ENCODE measurements at regions not wholly inside any gene's neighbourhood (a gene's known extent, or its start where the extent isn't known, plus 50 kb on each side); places are given as distances from the start of the nearest gene placed in this dataset.

DNA sequence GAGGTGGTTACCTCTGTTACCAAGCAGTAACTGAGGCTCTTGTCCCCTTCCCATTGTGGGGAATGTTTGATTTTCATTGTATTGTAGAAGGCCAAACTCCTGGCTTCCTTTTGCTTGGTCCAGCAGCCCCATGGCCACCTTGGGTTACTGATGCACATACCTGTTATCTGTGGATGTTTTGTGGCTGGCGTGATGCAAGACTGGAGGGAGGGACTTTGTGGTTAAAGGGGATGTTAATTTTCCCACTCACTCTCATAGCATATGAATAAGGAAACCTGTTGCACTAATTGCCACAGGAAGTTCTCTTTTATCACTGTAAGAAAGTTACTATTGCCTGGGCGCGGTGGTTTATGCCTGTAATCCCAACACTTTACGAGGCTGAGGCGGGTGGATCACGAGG is 168.6 kb upstream of the HS3ST4 start:
- no peak overlapping the region for H2AFZ ChIP-seq (ENCODE audit: low read length)
- H3K9ac ChIP-seq (ENCODE audit: insufficient read depth, low read length): no peak overlapping the region
- no peaks in the 10 kb centered on the region for H4K20me1 ChIP-seq (ENCODE audit: control insufficient read depth, extremely low read depth, insufficient read depth, low read length)
- no peaks in the 10 kb centered on the region for H3K9me3 ChIP-seq (ENCODE audit: control insufficient read depth, insufficient read depth, low read depth, low read length)
- H3K4me2 ChIP-seq (ENCODE audit: extremely low read depth, insufficient read depth, low read length): no peak overlapping the region
- no peaks in the 10 kb centered on the region for H3K27me3 ChIP-seq (ENCODE audit: control insufficient read depth, insufficient read depth, low read length)
- no peaks in the 10 kb centered on the region for H3K4me1 ChIP-seq (ENCODE audit: control insufficient read depth, extremely low read depth, insufficient read depth, low read length)
- H3K79me2 ChIP-seq (ENCODE audit: control insufficient read depth, insufficient read depth, low read length): no peaks in the 10 kb centered on the region
- H3K36me3 ChIP-seq (ENCODE audit: control insufficient read depth, insufficient read depth, low read length): no peaks in the 10 kb centered on the region
- TF ChIP-seq, protein P1, sequence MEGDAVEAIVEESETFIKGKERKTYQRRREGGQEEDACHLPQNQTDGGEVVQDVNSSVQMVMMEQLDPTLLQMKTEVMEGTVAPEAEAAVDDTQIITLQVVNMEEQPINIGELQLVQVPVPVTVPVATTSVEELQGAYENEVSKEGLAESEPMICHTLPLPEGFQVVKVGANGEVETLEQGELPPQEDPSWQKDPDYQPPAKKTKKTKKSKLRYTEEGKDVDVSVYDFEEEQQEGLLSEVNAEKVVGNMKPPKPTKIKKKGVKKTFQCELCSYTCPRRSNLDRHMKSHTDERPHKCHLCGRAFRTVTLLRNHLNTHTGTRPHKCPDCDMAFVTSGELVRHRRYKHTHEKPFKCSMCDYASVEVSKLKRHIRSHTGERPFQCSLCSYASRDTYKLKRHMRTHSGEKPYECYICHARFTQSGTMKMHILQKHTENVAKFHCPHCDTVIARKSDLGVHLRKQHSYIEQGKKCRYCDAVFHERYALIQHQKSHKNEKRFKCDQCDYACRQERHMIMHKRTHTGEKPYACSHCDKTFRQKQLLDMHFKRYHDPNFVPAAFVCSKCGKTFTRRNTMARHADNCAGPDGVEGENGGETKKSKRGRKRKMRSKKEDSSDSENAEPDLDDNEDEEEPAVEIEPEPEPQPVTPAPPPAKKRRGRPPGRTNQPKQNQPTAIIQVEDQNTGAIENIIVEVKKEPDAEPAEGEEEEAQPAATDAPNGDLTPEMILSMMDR (conservative IDR thresholded peaks at IDR 0.05 in 1 of 2, IDR thresholded peaks at IDR 0.05 in 1 of 2; ENCODE audit: low read depth in 1 of 2, low read length in 2 of 2): no peak
- no peak for TF ChIP-seq EZH2 (IDR thresholded peaks at IDR 0.05; ENCODE audit: low read length, missing control alignments)
- H3K4me3 ChIP-seq (replicated peaks in 1 of 4; ENCODE audit: control extremely low read depth in 1 of 4, insufficient read depth in 1 of 4, low read depth in 3 of 4, low read length in 4 of 4): no peak overlapping the region
- DNase-seq (ENCODE audit: low read depth in 2 of 2): no peak
- no peak overlapping the region for H3K27ac ChIP-seq (ENCODE audit: insufficient read depth, low read length)

DNA sequence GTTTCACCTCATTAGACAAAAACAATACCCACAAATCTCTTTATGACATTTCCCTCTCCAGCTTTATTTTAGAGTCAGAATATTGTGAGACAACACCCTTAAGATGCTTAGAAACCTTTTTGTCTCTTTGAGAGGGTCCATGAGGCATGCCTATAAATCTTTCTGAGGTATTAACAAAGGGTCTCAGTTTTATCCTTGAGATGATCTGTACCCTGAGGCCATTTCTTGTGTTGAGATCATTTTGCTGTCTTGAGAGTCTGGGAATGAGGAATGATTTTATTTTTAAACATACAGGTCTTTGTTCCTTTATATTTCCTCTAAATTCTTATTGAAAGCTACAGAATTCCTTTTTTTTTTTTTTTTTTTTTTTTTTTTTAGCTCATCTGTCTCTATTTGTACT is 179.7 kb upstream of the HS3ST4 start:
- H3K27ac ChIP-seq (ENCODE audit: insufficient read depth, low read length): no peak overlapping the region
- no peaks in the 10 kb centered on the region for H3K27me3 ChIP-seq (ENCODE audit: control insufficient read depth, insufficient read depth, low read length)
- H3K9me3 ChIP-seq (ENCODE audit: control insufficient read depth, insufficient read depth, low read depth, low read length): no peaks in the 10 kb centered on the region
- no peak overlapping the region for H3K4me2 ChIP-seq (ENCODE audit: extremely low read depth, insufficient read depth, low read length)
- DNase-seq (ENCODE audit: low read depth in 2 of 2): no peak
- H4K20me1 ChIP-seq (ENCODE audit: control insufficient read depth, extremely low read depth, insufficient read depth, low read length): no peaks in the 10 kb centered on the region
- H3K4me3 ChIP-seq (replicated peaks in 1 of 4; ENCODE audit: control extremely low read depth in 1 of 4, insufficient read depth in 1 of 4, low read depth in 3 of 4, low read length in 4 of 4): no peak overlapping the region
- no peaks in the 10 kb centered on the region for H3K4me1 ChIP-seq (ENCODE audit: control insufficient read depth, extremely low read depth, insufficient read depth, low read length)
- H3K36me3 ChIP-seq (ENCODE audit: control insufficient read depth, insufficient read depth, low read length): no peaks in the 10 kb centered on the region
- TF ChIP-seq, protein P1 (conservative IDR thresholded peaks at IDR 0.05 in 1 of 2, IDR thresholded peaks at IDR 0.05 in 1 of 2; ENCODE audit: low read depth in 1 of 2, low read length in 2 of 2): no peak
- TF ChIP-seq EZH2 (IDR thresholded peaks at IDR 0.05; ENCODE audit: low read length, missing control alignments): no peak
- H2AFZ ChIP-seq (ENCODE audit: low read length): no peak overlapping the region
- no peaks in the 10 kb centered on the region for H3K79me2 ChIP-seq (ENCODE audit: control insufficient read depth, insufficient read depth, low read length)
- H3K9ac ChIP-seq (ENCODE audit: insufficient read depth, low read length): no peak overlapping the region

DNA sequence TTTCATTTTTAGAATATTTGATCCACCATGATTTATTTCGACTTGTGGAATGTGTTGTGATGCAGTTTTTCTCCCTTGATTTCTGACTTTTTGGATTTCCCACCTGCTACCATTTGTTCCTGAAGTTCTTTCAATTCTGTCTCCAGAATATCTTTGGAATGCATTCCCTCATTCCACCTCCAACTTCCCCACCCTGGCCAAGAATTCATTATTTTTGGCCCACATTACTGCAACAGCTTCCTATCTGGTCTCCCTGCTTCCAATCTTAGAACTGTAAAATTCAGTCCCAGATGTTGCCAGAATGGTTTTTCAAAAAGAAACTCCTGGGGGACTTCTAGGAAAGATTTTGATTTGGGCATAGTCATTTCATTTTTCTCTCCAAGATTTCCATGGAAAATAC is 182.3 kb upstream of the HS3ST4 start:
- Histone ChIP-seq H3K4me1 (ENCODE audit: control insufficient read depth, extremely low read depth, insufficient read depth, low read length) (no peaks in the 10 kb centered on the region), H3K4me3 (replicated peaks in 1 of 4; ENCODE audit: control extremely low read depth in 1 of 4, insufficient read depth in 1 of 4, low read depth in 3 of 4, low read length in 4 of 4) (no peak overlapping the region), H3K27me3 (ENCODE audit: control insufficient read depth, insufficient read depth, low read length) (no peaks in the 10 kb centered on the region), H3K4me2 (ENCODE audit: extremely low read depth, insufficient read depth, low read length) (no peak overlapping the region), H3K27ac (ENCODE audit: insufficient read depth, low read length) (no peak overlapping the region), H3K36me3 (ENCODE audit: control insufficient read depth, insufficient read depth, low read length) (no peaks in the 10 kb centered on the region), H3K79me2 (ENCODE audit: control insufficient read depth, insufficient read depth, low read length) (no peaks in the 10 kb centered on the region), H4K20me1 (ENCODE audit: control insufficient read depth, extremely low read depth, insufficient read depth, low read length) (no peaks in the 10 kb centered on the region), H2AFZ (ENCODE audit: low read length) (no peak overlapping the region), H3K9me3 (ENCODE audit: control insufficient read depth, insufficient read depth, low read depth, low read length) (no peaks in the 10 kb centered on the region), H3K9ac (ENCODE audit: insufficient read depth, low read length) (no peak overlapping the region)
- no peak for DNase-seq (ENCODE audit: low read depth in 2 of 2)
- no peak for TF ChIP-seq EZH2 (IDR thresholded peaks at IDR 0.05; ENCODE audit: low read length, missing control alignments)
- TF ChIP-seq, protein P1 (conservative IDR thresholded peaks at IDR 0.05 in 1 of 2, IDR thresholded peaks at IDR 0.05 in 1 of 2; ENCODE audit: low read depth in 1 of 2, low read length in 2 of 2): no peak

All from fibroblast of lung (primary cell).